WTC11 (cell line): ENCODE measurements at regions not wholly inside any gene's neighbourhood (a gene's known extent, or its start where the extent isn't known, plus 50 kb on each side); places are given as distances from the start of the nearest gene placed in this dataset.

Experiments
- ATAC-seq: fragments of 200-7000 bp; cut with Tn5 transposase; 2 replicates; pipeline ENCODE4 v1.10.0; 2021; ENCODE audit warnings: mild to moderate bottlenecking, moderate library complexity
- CTCF ChIA-PET: fragments of 300-600 bp; sonication (Branson Sonifier 250); formaldehyde crosslinking; loops from one replicate; lab custom pipeline; 2021; ENCODE audit warnings: antibody characterized with exemption; lab: Charles Lee
- POLR2A ChIA-PET: fragments of 350-600 bp; sonication (Branson Sonifier 250); formaldehyde crosslinking; loops from one replicate; lab custom pipeline; 2021; ENCODE audit warnings: antibody characterized with exemption; lab: Charles Lee
- DNase-seq: peaks from one replicate; pipeline ENCODE4 v3.0.0; 2021; ENCODE audit warnings: low spot score
- H3K27ac Mint-ChIP-seq: 2 replicates; pipeline ENCODE4 v1.8.0; 2021; ENCODE audit warnings: mixed read lengths
- H3K27me3 Mint-ChIP-seq: 2 replicates; pipeline ENCODE4 v1.8.0; 2021; ENCODE audit warnings: low read depth, mild to moderate bottlenecking, moderate library complexity, mixed read lengths
- H3K36me3 Mint-ChIP-seq: 2 replicates; pipeline ENCODE4 v1.8.0; 2021; ENCODE audit warnings: mixed read lengths
- H3K4me1 Mint-ChIP-seq: 2 replicates; pipeline ENCODE4 v1.8.0; 2022; ENCODE audit warnings: mixed read lengths
- H3K4me3 Mint-ChIP-seq: 2 replicates; pipeline ENCODE4 v1.8.0; 2021; ENCODE audit warnings: mild to moderate bottlenecking, moderate library complexity, mixed read lengths
- H3K9me3 Mint-ChIP-seq: 2 replicates; pipeline ENCODE4 v1.8.0; 2021; ENCODE audit warnings: mixed read lengths
- AFF4 ChIP-seq: sonication (generic); formaldehyde crosslinking; IDR thresholded peaks from 2 replicates; pipeline ENCODE4 v1.8.1; 2023; ENCODE audit warnings: mild to moderate bottlenecking, missing genetic modification reagents, borderline replicate concordance
- CBFB ChIP-seq: sonication (generic); formaldehyde crosslinking; IDR thresholded peaks from 2 replicates; pipeline ENCODE4 v1.8.1; 2022; ENCODE audit warnings: mild to moderate bottlenecking, low read depth, missing genetic modification reagents
- CDX4 ChIP-seq: fragments of 250-450 bp; sonication (Bioruptor Pico); IDR thresholded peaks from 2 replicates; pipeline ENCODE4 v1.9.0; 2021; ENCODE audit warnings: moderate library complexity, mild to moderate bottlenecking, inconsistent platforms, borderline replicate concordance
- CTCF ChIP-seq: fragments of 200-600 bp; IDR thresholded peaks from 2 replicates; pipeline ENCODE4 v1.8.0; 2022; ENCODE audit warnings: antibody characterized with exemption
- GTF2I ChIP-seq: fragments of 250-450 bp; sonication (Bioruptor Pico); conservative IDR thresholded peaks from 2 replicates; pipeline ENCODE4 v1.4.0; 2021; ENCODE audit warnings: mild to moderate bottlenecking
- JAZF1 ChIP-seq: fragments of 250-450 bp; sonication (Bioruptor Pico); IDR thresholded peaks from 2 replicates; pipeline ENCODE4 v1.9.0; 2021; ENCODE audit warnings: moderate library complexity, mild to moderate bottlenecking, inconsistent platforms
- JUN ChIP-seq: sonication (generic); formaldehyde crosslinking; IDR thresholded peaks from 2 replicates; pipeline ENCODE4 v1.8.0; 2023; ENCODE audit warnings: mild to moderate bottlenecking, missing genetic modification reagents
- MLX ChIP-seq: sonication (generic); formaldehyde crosslinking; IDR thresholded peaks from 2 replicates; pipeline ENCODE4 v1.8.1; 2023; ENCODE audit warnings: mild to moderate bottlenecking, missing genetic modification reagents, moderate library complexity
- MXD4 ChIP-seq: fragments of 250-450 bp; sonication (Bioruptor Pico); IDR thresholded peaks from 2 replicates; pipeline ENCODE4 v1.8.0; 2021; ENCODE audit warnings: mild to moderate bottlenecking, moderate library complexity, borderline replicate concordance
- NFE2L1 ChIP-seq: sonication (generic); formaldehyde crosslinking; IDR thresholded peaks from 2 replicates; pipeline ENCODE4 v1.8.1; 2023; ENCODE audit warnings: missing genetic modification reagents
- PRRX2 ChIP-seq: fragments of 250-450 bp; sonication (Bioruptor Pico); IDR thresholded peaks from 2 replicates; pipeline ENCODE4 v1.8.0; 2021; ENCODE audit warnings: mild to moderate bottlenecking
- RELA ChIP-seq: sonication (generic); formaldehyde crosslinking; IDR thresholded peaks from 2 replicates; pipeline ENCODE4 v1.8.1; 2022; ENCODE audit warnings: missing genetic modification reagents, mild to moderate bottlenecking, borderline replicate concordance
- RORB ChIP-seq: fragments of 250-450 bp; sonication (Bioruptor Pico); IDR thresholded peaks from 2 replicates; pipeline ENCODE4 v1.9.0; 2021; ENCODE audit warnings: mild to moderate bottlenecking
- ZMAT4 ChIP-seq: fragments of 250-450 bp; sonication (Bioruptor Pico); IDR thresholded peaks from 2 replicates; pipeline ENCODE4 v1.9.0; 2021; ENCODE audit warnings: mild to moderate bottlenecking
- ZNF121 ChIP-seq: sonication (generic); formaldehyde crosslinking; IDR thresholded peaks from 2 replicates; pipeline ENCODE4 v1.8.0; 2023; ENCODE audit warnings: missing genetic modification reagents
- ZNF232 ChIP-seq: sonication (generic); formaldehyde crosslinking; IDR thresholded peaks from 2 replicates; pipeline ENCODE4 v1.8.0; 2022; ENCODE audit warnings: mild to moderate bottlenecking, missing genetic modification reagents

GRCh38 chr18:5620289-5620688, 76.5 kb upstream of the EPB41L3 start (continued):
- no peak for TF ChIP-seq AFF4 (CRISPR knock-in tag)
- no peak for TF ChIP-seq CDX4
- TF ChIP-seq ZNF232, result no peak
- TF ChIP-seq CTCF, result no peak
- TF ChIP-seq NFE2L1 (CRISPR knock-in tag), result no peak
- TF ChIP-seq JUN, result no peak
- TF ChIP-seq, all 79 proteins: peak for 0

- Mint-ChIP-seq H3K9me3 (no peaks in the 10 kb centered on the region), H3K27me3 (no peaks in the 10 kb centered on the region; the same call in 1 of the 2 replicates), H3K36me3 (no peaks in the 10 kb centered on the region), H3K27ac (no peak overlapping the region), H3K4me1 (peaks cover 10% of the 10 kb centered on the region), H3K4me3 (no peak overlapping the region)
- ChIA-PET CTCF (no interaction called here), POLR2A (no interaction called here)
- ATAC-seq (no peak), DNase-seq (no peak)
- TF ChIP-seq ZNF232, result no peak
- no peak for TF ChIP-seq ZNF121 (CRISPR knock-in tag)
- no peak for TF ChIP-seq ZMAT4 (CRISPR knock-in tag)
- TF ChIP-seq PRRX2 (CRISPR knock-in tag), result no peak
- TF ChIP-seq RORB (CRISPR knock-in tag), result no peak
- TF ChIP-seq CTCF, result no peak
- TF ChIP-seq MLX (CRISPR knock-in tag), result no peak
- no peak for TF ChIP-seq GTF2I (CRISPR knock-in tag)
- no peak for TF ChIP-seq CBFB (CRISPR knock-in tag)
- TF ChIP-seq MXD4 (CRISPR knock-in tag), result no peak
- no peak for TF ChIP-seq JAZF1
- no peak for TF ChIP-seq RELA (CRISPR knock-in tag)
- no peak for TF ChIP-seq JUN
Measured at GRCh38 chr18:5619376-5619775, 75.6 kb upstream of the EPB41L3 start.
